ENCODE measurements at regions not wholly inside any gene's neighbourhood (a gene's known extent, or its start where the extent isn't known, plus 50 kb on each side); places are given as distances from the start of the nearest gene placed in this dataset.
A peak's percentile ranks its signal among the peaks of the same experiment; 100 is the strongest.

GRCh38 chr21:17981060-17981740, 162.0 kb upstream of the C21orf91 start:
- Histone ChIP-seq H3K4me3 (no peak overlapping the region), H3K27ac (no peak overlapping the region), H3K9me3 (replicated peaks) (no peaks in the 10 kb centered on the region), H3K4me1 (peaks cover 9% of the 10 kb centered on the region; the same call in 1 of the 2 replicates), H3K27me3 (no peaks in the 10 kb centered on the region), H3K36me3 (no peaks in the 10 kb centered on the region)
- DNase-seq: no peak

- H3K4me1 ChIP-seq: peaks cover 9% of the 10 kb centered on the region; the same call in 1 of the 2 replicates
- H3K9me3 ChIP-seq (replicated peaks): no peaks in the 10 kb centered on the region
- H3K27me3 ChIP-seq: no peaks in the 10 kb centered on the region
- no peak for DNase-seq
- H3K4me3 ChIP-seq: no peak overlapping the region
- no peak overlapping the region for H3K27ac ChIP-seq
- no peaks in the 10 kb centered on the region for H3K36me3 ChIP-seq
Measured at GRCh38 chr21:17979763-17980162, 160.6 kb upstream of the C21orf91 start.

GRCh38 chr21:17978895-17979294, 159.7 kb upstream of the C21orf91 start:
- DNase-seq: no peak
- Histone ChIP-seq H3K27ac (no peak overlapping the region), H3K36me3 (no peaks in the 10 kb centered on the region), H3K27me3 (no peaks in the 10 kb centered on the region), H3K4me1 (peaks cover 9% of the 10 kb centered on the region; the same call in 1 of the 2 replicates), H3K9me3 (replicated peaks) (no peaks in the 10 kb centered on the region), H3K4me3 (no peak overlapping the region)

- Histone ChIP-seq H3K27ac (no peak overlapping the region), H3K4me1 (peaks cover 9% of the 10 kb centered on the region; the same call in 1 of the 2 replicates), H3K27me3 (no peaks in the 10 kb centered on the region), H3K9me3 (replicated peaks) (no peaks in the 10 kb centered on the region), H3K36me3 (no peaks in the 10 kb centered on the region), H3K4me3 (no peak overlapping the region)
- DNase-seq: no peak
Measured at GRCh38 chr21:17976691-17977090, 157.5 kb upstream of the C21orf91 start.

GRCh38 chr21:17976139-17976538, 157.0 kb upstream of the C21orf91 start:
- Histone ChIP-seq H3K4me3 (no peak overlapping the region), H3K27me3 (no peaks in the 10 kb centered on the region), H3K9me3 (replicated peaks) (no peaks in the 10 kb centered on the region), H3K36me3 (no peaks in the 10 kb centered on the region), H3K4me1 (peaks cover 9% of the 10 kb centered on the region; the same call in 1 of the 2 replicates), H3K27ac (no peak overlapping the region)
- no peak for DNase-seq

GRCh38 chr21:17967319-17967718, 148.2 kb upstream of the C21orf91 start:
- Histone ChIP-seq H3K9me3 (replicated peaks) (no peaks in the 10 kb centered on the region), H3K27me3 (no peaks in the 10 kb centered on the region), H3K27ac (no peak overlapping the region), H3K4me3 (no peak overlapping the region), H3K4me1 (no peaks in the 10 kb centered on the region), H3K36me3 (no peaks in the 10 kb centered on the region)
- no peak for DNase-seq

GRCh38 chr21:17964716-17965115, 145.6 kb upstream of the C21orf91 start:
- no peak overlapping the region for H3K27ac ChIP-seq
- no peaks in the 10 kb centered on the region for H3K9me3 ChIP-seq (replicated peaks)
- H3K36me3 ChIP-seq: no peaks in the 10 kb centered on the region
- H3K4me3 ChIP-seq: no peak overlapping the region
- no peaks in the 10 kb centered on the region for H3K27me3 ChIP-seq
- no peak for DNase-seq
- H3K4me1 ChIP-seq: no peaks in the 10 kb centered on the region

GRCh38 chr21:17964199-17964598, 145.0 kb upstream of the C21orf91 start:
- Histone ChIP-seq H3K4me1 (no peaks in the 10 kb centered on the region), H3K27ac (no peak overlapping the region), H3K9me3 (replicated peaks) (no peaks in the 10 kb centered on the region), H3K36me3 (no peaks in the 10 kb centered on the region), H3K27me3 (no peaks in the 10 kb centered on the region), H3K4me3 (no peak overlapping the region)
- no peak for DNase-seq

- Histone ChIP-seq H3K9me3 (replicated peaks) (no peaks in the 10 kb centered on the region), H3K4me1 (no peaks in the 10 kb centered on the region), H3K4me3 (no peak overlapping the region), H3K27ac (no peak overlapping the region), H3K36me3 (no peaks in the 10 kb centered on the region), H3K27me3 (no peaks in the 10 kb centered on the region)
- no peak for DNase-seq
Measured at GRCh38 chr21:17950591-17950990, 131.4 kb upstream of the C21orf91 start.

- DNase-seq: no peak
- H3K36me3 ChIP-seq: no peaks in the 10 kb centered on the region
- H3K4me3 ChIP-seq: no peak overlapping the region
- H3K27me3 ChIP-seq: no peaks in the 10 kb centered on the region
- H3K4me1 ChIP-seq: no peaks in the 10 kb centered on the region
- no peak overlapping the region for H3K27ac ChIP-seq
- H3K9me3 ChIP-seq (replicated peaks): no peaks in the 10 kb centered on the region
Measured at GRCh38 chr21:17949421-17949820, 130.3 kb upstream of the C21orf91 start.

- no peak overlapping the region for H3K27ac ChIP-seq
- H3K9me3 ChIP-seq (replicated peaks): no peaks in the 10 kb centered on the region
- no peaks in the 10 kb centered on the region for H3K4me1 ChIP-seq
- H3K27me3 ChIP-seq: no peaks in the 10 kb centered on the region
- DNase-seq: no peak
- no peaks in the 10 kb centered on the region for H3K36me3 ChIP-seq
- H3K4me3 ChIP-seq: no peak overlapping the region
Measured at GRCh38 chr21:17947531-17947930, 128.4 kb upstream of the C21orf91 start.

GRCh38 chr21:17931080-17931479, 111.9 kb upstream of the C21orf91 start:
- Histone ChIP-seq H3K27me3 (no peaks in the 10 kb centered on the region), H3K4me3 (0 out of 2 replicates have a peak overlapping the region, but pooled peaks have one; percentile 10), H3K36me3 (no peaks in the 10 kb centered on the region), H3K27ac (no peak overlapping the region), H3K4me1 (no peaks in the 10 kb centered on the region), H3K9me3 (replicated peaks) (no peaks in the 10 kb centered on the region)
- peak; percentile 7 to 38 for DNase-seq

- H3K4me3 ChIP-seq: no peak overlapping the region
- H3K27me3 ChIP-seq: no peaks in the 10 kb centered on the region
- no peak for DNase-seq
- no peaks in the 10 kb centered on the region for H3K36me3 ChIP-seq
- no peaks in the 10 kb centered on the region for H3K9me3 ChIP-seq (replicated peaks)
- no peak overlapping the region for H3K27ac ChIP-seq
- H3K4me1 ChIP-seq: no peaks in the 10 kb centered on the region
Measured at GRCh38 chr21:17930093-17930492, 110.9 kb upstream of the C21orf91 start.

- Histone ChIP-seq H3K4me1 (no peaks in the 10 kb centered on the region), H3K36me3 (no peaks in the 10 kb centered on the region), H3K27ac (no peak overlapping the region), H3K9me3 (replicated peaks) (no peaks in the 10 kb centered on the region), H3K27me3 (no peaks in the 10 kb centered on the region), H3K4me3 (no peak overlapping the region)
- DNase-seq: no peak
Measured at GRCh38 chr21:17929510-17929909, 110.4 kb upstream of the C21orf91 start.

- Histone ChIP-seq H3K27me3 (no peaks in the 10 kb centered on the region), H3K4me3 (no peak overlapping the region), H3K4me1 (peaks cover 7% of the 10 kb centered on the region), H3K9me3 (replicated peaks) (peaks cover under 1% of the 10 kb centered on the region; the same call in 1 of the 2 replicates), H3K27ac (no peak overlapping the region), H3K36me3 (no peaks in the 10 kb centered on the region)
- peak in 1 of 2 experiments; percentile 38 for DNase-seq
Measured at GRCh38 chr21:17925899-17926298, 106.7 kb upstream of the C21orf91 start.

- Histone ChIP-seq H3K27ac (no peak overlapping the region), H3K36me3 (no peaks in the 10 kb centered on the region), H3K9me3 (replicated peaks) (peaks cover 7% of the 10 kb centered on the region; the same call in 1 of the 2 replicates), H3K27me3 (no peaks in the 10 kb centered on the region), H3K4me1 (peaks cover 7% of the 10 kb centered on the region), H3K4me3 (no peak overlapping the region)
- DNase-seq: peak; percentile 48 to 80
Measured at GRCh38 chr21:17925000-17925610, 105.9 kb upstream of the C21orf91 start.
